OCI-LY7 (cell line): ENCODE measurements at regions not wholly inside any gene's neighbourhood (a gene's known extent, or its start where the extent isn't known, plus 50 kb on each side); places are given as distances from the start of the nearest gene placed in this dataset.

ENCODE experiments used
- BruUV-seq: library from RNA; stranded (reverse); fragments of 400-500 nt; replicated peaks from 2 replicates; lab custom pipeline; 2021; lab: Mats Ljungman, UMichigan
- CTCF ChIA-PET: fragments of 300-600 bp; sonication (Branson Sonifier 250); formaldehyde crosslinking; loops from one replicate; lab custom pipeline; 2022; ENCODE audit warnings: antibody characterized with exemption; ENCODE audit not compliant: unreplicated experiment; lab: Charles Lee
- POLR2A ChIA-PET: fragments of 300-600 bp; sonication (Branson Sonifier 250); formaldehyde crosslinking; loops from one replicate; lab custom pipeline; 2022; ENCODE audit warnings: antibody characterized with exemption; lab: Charles Lee
- DNase-seq: peaks from one replicate; pipeline ENCODE4 v3.0.0-alpha.2; 2015; ENCODE audit warnings: low spot score
- H2AFZ ChIP-seq: fragments of 200-600 bp; sonication (generic), shearing (Covaris generic); 2 replicates; pipeline ENCODE4 v1.6.1; 2014; ENCODE audit warnings: mild to moderate bottlenecking, antibody characterized with exemption, low read length, moderate library complexity
- H3K27ac ChIP-seq: fragments of 200-600 bp; sonication (generic); 2 replicates; pipeline ENCODE4 v1.5.1; 2014; ENCODE audit warnings: mixed run types, low read depth, mild to moderate bottlenecking, moderate library complexity, low read length, inconsistent platforms; ENCODE audit not compliant: poor library complexity, severe bottlenecking
- H3K36me3 ChIP-seq: fragments of 200-600 bp; sonication (generic); 2 replicates; pipeline ENCODE4 v1.6.1; 2014; ENCODE audit warnings: mild to moderate bottlenecking, antibody characterized with exemption, low read length, moderate library complexity, mixed read lengths; ENCODE audit not compliant: insufficient read depth
- H3K4me1 ChIP-seq: fragments of 200-600 bp; sonication (generic); 2 replicates; pipeline ENCODE4 v1.5.1; 2014; ENCODE audit warnings: mild to moderate bottlenecking, low read length; ENCODE audit not compliant: insufficient read depth, poor library complexity, severe bottlenecking
- H3K4me2 ChIP-seq: fragments of 200-600 bp; sonication (generic); 2 replicates; pipeline ENCODE4 v1.6.1; 2014; ENCODE audit warnings: mild to moderate bottlenecking, low read length
- H3K4me3 ChIP-seq: fragments of 200-600 bp; sonication (generic); 2 replicates; pipeline ENCODE4 v1.5.1; 2014; ENCODE audit warnings: mild to moderate bottlenecking, low read depth, low read length; ENCODE audit not compliant: poor library complexity, severe bottlenecking
- H3K79me2 ChIP-seq: fragments of 200-600 bp; sonication (generic); 2 replicates; pipeline ENCODE4 v1.6.1; 2016; ENCODE audit warnings: low read depth, mild to moderate bottlenecking, low read length, moderate library complexity, mixed read lengths; ENCODE audit not compliant: insufficient read depth
- H3K9me2 ChIP-seq: fragments of 200-600 bp; sonication (generic); 2 replicates; pipeline ENCODE4 v1.6.1; 2016; ENCODE audit warnings: mild to moderate bottlenecking, low read length, mixed read lengths; ENCODE audit not compliant: insufficient read depth
- H3K9me3 ChIP-seq: fragments of 200-600 bp; sonication (generic); 2 replicates; pipeline ENCODE4 v1.6.1; 2014; ENCODE audit warnings: mild to moderate bottlenecking, mixed run types, low read length, mixed read lengths
- H4K20me1 ChIP-seq: fragments of 200-600 bp; sonication (generic); 2 replicates; pipeline ENCODE4 v1.6.1; 2014; ENCODE audit warnings: mild to moderate bottlenecking, antibody characterized with exemption, low read length, moderate library complexity, mixed read lengths; ENCODE audit not compliant: insufficient read depth
- EZH2phosphoT487 ChIP-seq: fragments of 200-600 bp; sonication (generic); IDR thresholded peaks from 2 replicates; pipeline ENCODE4 v1.6.1; 2018; ENCODE audit warnings: low read depth, borderline replicate concordance, mild to moderate bottlenecking, mixed run types, antibody characterized with exemption, low read length, moderate library complexity, mixed read lengths
- intact Hi-C: fragments of 100-400 bp; cut with micrococcal nuclease; formaldehyde crosslinking; loops from one replicate; pipeline ENCODE4 v1.10.0; 2022; ENCODE audit not compliant: unreplicated experiment
- TF ChIP-seq, protein P1 (sequence below): fragments of 200-600 bp; sonication (generic); conservative IDR thresholded peaks from 2 replicates; pipeline ENCODE4 v1.5.1; 2014; ENCODE audit warnings: mild to moderate bottlenecking, antibody characterized with exemption, low read length, moderate library complexity, mixed read lengths

DNA sequence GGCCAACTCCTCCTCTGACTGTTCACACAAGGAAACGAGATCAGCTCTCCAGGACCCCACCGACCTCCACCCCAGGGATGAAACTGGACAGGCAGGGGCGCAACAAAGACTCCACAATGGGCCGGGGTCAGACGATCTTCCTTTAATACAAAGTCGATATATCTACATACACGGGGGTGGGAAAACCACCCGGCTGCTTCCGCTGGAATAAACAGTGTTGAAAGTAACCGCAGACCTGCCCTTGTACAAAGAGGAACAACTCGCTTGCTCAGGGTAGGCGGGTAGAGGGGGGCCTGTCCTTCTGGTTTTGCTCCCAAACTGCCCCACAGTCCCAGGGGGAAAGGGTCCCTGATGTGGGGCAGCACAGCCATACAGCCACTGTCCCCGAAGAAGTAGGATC, 135.2 kb downstream of the PTPRS start:
- H2AFZ ChIP-seq = no peak overlapping the region
- no peaks in the 10 kb centered on the region for H3K4me1 ChIP-seq
- ChIA-PET POLR2A (no interaction called here), CTCF (no interaction called here)
- peaks cover 16% of the 10 kb centered on the region for H3K9me3 ChIP-seq
- BruUV-seq = no TSS peak
- no peak overlapping the region for H3K27ac ChIP-seq
- H3K79me2 ChIP-seq = no peaks in the 10 kb centered on the region
- H3K9me2 ChIP-seq = no peaks in the 10 kb centered on the region
- TF ChIP-seq, protein P1, sequence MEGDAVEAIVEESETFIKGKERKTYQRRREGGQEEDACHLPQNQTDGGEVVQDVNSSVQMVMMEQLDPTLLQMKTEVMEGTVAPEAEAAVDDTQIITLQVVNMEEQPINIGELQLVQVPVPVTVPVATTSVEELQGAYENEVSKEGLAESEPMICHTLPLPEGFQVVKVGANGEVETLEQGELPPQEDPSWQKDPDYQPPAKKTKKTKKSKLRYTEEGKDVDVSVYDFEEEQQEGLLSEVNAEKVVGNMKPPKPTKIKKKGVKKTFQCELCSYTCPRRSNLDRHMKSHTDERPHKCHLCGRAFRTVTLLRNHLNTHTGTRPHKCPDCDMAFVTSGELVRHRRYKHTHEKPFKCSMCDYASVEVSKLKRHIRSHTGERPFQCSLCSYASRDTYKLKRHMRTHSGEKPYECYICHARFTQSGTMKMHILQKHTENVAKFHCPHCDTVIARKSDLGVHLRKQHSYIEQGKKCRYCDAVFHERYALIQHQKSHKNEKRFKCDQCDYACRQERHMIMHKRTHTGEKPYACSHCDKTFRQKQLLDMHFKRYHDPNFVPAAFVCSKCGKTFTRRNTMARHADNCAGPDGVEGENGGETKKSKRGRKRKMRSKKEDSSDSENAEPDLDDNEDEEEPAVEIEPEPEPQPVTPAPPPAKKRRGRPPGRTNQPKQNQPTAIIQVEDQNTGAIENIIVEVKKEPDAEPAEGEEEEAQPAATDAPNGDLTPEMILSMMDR = no peak
- no peak for TF ChIP-seq EZH2phosphoT487
- H3K4me2 ChIP-seq = no peak overlapping the region
- H4K20me1 ChIP-seq = no peaks in the 10 kb centered on the region
- no peak overlapping the region for H3K4me3 ChIP-seq
- H3K36me3 ChIP-seq = peaks cover 30% of the 10 kb centered on the region
- no peak for DNase-seq
- intact Hi-C loops = no loop called here

DNA sequence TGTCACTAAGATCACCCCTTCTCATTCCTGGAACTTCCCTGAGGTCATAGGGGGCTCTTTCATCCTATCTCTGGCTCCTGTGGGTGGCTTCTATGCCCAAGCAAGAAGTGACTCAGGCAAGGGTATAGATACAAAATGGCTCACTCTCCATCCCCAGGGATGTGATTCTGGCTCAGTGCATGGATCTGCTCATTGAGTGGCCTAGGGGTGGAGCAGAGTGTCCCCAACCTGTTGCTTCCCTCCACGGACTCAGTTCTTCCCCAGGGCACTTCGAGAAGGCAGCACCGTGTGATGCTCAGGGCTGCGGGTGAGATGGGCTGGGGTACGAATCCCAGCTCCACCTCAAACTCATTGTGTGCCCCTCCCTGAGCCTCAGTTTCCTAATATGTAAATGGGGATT, 136.4 kb downstream of the PTPRS start:
- CTCF ChIA-PET = no interaction called here
- no peaks in the 10 kb centered on the region for H3K79me2 ChIP-seq
- H3K4me3 ChIP-seq = no peak overlapping the region
- no peak overlapping the region for H3K4me2 ChIP-seq
- H3K27ac ChIP-seq = no peak overlapping the region
- no peaks in the 10 kb centered on the region for H3K4me1 ChIP-seq
- H3K9me2 ChIP-seq = no peaks in the 10 kb centered on the region
- peaks cover 16% of the 10 kb centered on the region for H3K9me3 ChIP-seq
- no peak for DNase-seq
- POLR2A ChIA-PET = no interaction called here
- no peaks in the 10 kb centered on the region for H4K20me1 ChIP-seq
- intact Hi-C loops = no loop called here
- peaks cover 18% of the 10 kb centered on the region for H3K36me3 ChIP-seq
- TF ChIP-seq, protein P1 = no peak
- H2AFZ ChIP-seq = no peak overlapping the region
- BruUV-seq = no TSS peak
